H9 (cell line): ENCODE measurements at regions not wholly inside any gene's neighbourhood (a gene's known extent, or its start where the extent isn't known, plus 50 kb on each side); places are given as distances from the start of the nearest gene placed in this dataset.

Source experiments
- DNase-seq: peaks from one replicate; pipeline ENCODE4 v3.0.0-alpha.2; 2017
- H2AFZ ChIP-seq: one replicate; pipeline ENCODE4 v1.6.1; 2013; ENCODE audit warnings: mild to moderate bottlenecking, low read length, control low read depth, moderate library complexity
- H2AK5ac ChIP-seq: 2 replicates; pipeline ENCODE4 v1.6.1; 2013; ENCODE audit warnings: low read length, control low read depth, mixed read lengths; ENCODE audit not compliant: insufficient read length
- H2BK120ac ChIP-seq: one replicate; pipeline ENCODE4 v1.6.1; 2013; ENCODE audit warnings: low read depth, mild to moderate bottlenecking, low read length, control low read depth, inconsistent platforms; ENCODE audit not compliant: poor library complexity, severe bottlenecking
- H2BK12ac ChIP-seq: 2 replicates; pipeline ENCODE4 v1.6.1; 2013; ENCODE audit warnings: low read length, control low read depth, mixed read lengths, low read depth; ENCODE audit not compliant: insufficient read length
- H2BK15ac ChIP-seq: 2 replicates; pipeline ENCODE4 v1.6.1; 2013; ENCODE audit warnings: low read depth, low read length, control low read depth
- H2BK20ac ChIP-seq: one replicate; pipeline ENCODE4 v1.6.1; 2013; ENCODE audit warnings: low read depth, mild to moderate bottlenecking, low read length, control low read depth, inconsistent platforms; ENCODE audit not compliant: poor library complexity, severe bottlenecking
- H2BK5ac ChIP-seq: 2 replicates; pipeline ENCODE4 v1.6.1; 2013; ENCODE audit warnings: low read length, control low read depth, mixed read lengths; ENCODE audit not compliant: insufficient read length
- H3K14ac ChIP-seq: 2 replicates; pipeline ENCODE4 v1.6.1; 2013; ENCODE audit warnings: low read length, control low read depth; ENCODE audit not compliant: insufficient read depth
- H3K18ac ChIP-seq: 2 replicates; pipeline ENCODE4 v1.6.1; 2013; ENCODE audit warnings: low read depth, mild to moderate bottlenecking, mixed read lengths, low read length, control low read depth; ENCODE audit not compliant: insufficient read length
- H3K23ac ChIP-seq: 2 replicates; pipeline ENCODE4 v1.6.1; 2013; ENCODE audit warnings: low read length, control low read depth, mixed read lengths, low read depth; ENCODE audit not compliant: insufficient read length
- H3K23me2 ChIP-seq: 2 replicates; pipeline ENCODE4 v1.6.1; 2013; ENCODE audit warnings: low read depth, mild to moderate bottlenecking, mixed read lengths, low read length, control low read depth; ENCODE audit not compliant: insufficient read length, poor library complexity, severe bottlenecking
- H3K27ac ChIP-seq: 2 replicates; pipeline ENCODE4 v1.5.1; 2013; ENCODE audit warnings: low read length, control low read depth, mixed read lengths, low read depth; ENCODE audit not compliant: insufficient read length
- H3K27me3 ChIP-seq: 2 replicates; pipeline ENCODE4 v1.6.1; 2013; ENCODE audit warnings: low read length, control low read depth, inconsistent platforms; ENCODE audit not compliant: insufficient read depth
- H3K4ac ChIP-seq: 2 replicates; pipeline ENCODE4 v1.6.1; 2013; ENCODE audit warnings: low read depth, mild to moderate bottlenecking, control low read depth, inconsistent platforms, low read length, moderate library complexity
- H3K4me1 ChIP-seq: 2 replicates; pipeline ENCODE4 v1.6.1; 2013; ENCODE audit warnings: low read length, control low read depth, inconsistent platforms; ENCODE audit not compliant: insufficient read depth
- H3K4me2 ChIP-seq: 2 replicates; pipeline ENCODE4 v1.6.1; 2013; ENCODE audit warnings: low read length, control low read depth, mixed read lengths; ENCODE audit not compliant: insufficient read length, insufficient read depth
- H3K56ac ChIP-seq: 2 replicates; pipeline ENCODE4 v1.6.1; 2013; ENCODE audit warnings: low read depth, mild to moderate bottlenecking, mixed read lengths, low read length, control low read depth; ENCODE audit not compliant: insufficient read length
- H3K79me1 ChIP-seq: 2 replicates; pipeline ENCODE4 v1.6.1; 2013; ENCODE audit warnings: low read depth, mild to moderate bottlenecking, moderate library complexity, low read length, control low read depth, inconsistent platforms; ENCODE audit not compliant: insufficient read depth, poor library complexity, severe bottlenecking
- H3K79me2 ChIP-seq: 2 replicates; pipeline ENCODE4 v1.6.1; 2013; ENCODE audit warnings: low read length, control low read depth, inconsistent platforms; ENCODE audit not compliant: insufficient read depth
- H3K9ac ChIP-seq: 2 replicates; pipeline ENCODE4 v1.6.1; 2013; ENCODE audit warnings: low read length, control low read depth, mixed read lengths; ENCODE audit not compliant: insufficient read length; ENCODE audit errors: extremely low read depth
- H3K9me3 ChIP-seq: one replicate; pipeline ENCODE4 v1.6.1; 2013; ENCODE audit warnings: low read depth, low read length, inconsistent platforms; ENCODE audit not compliant: control insufficient read depth
- H3T11ph ChIP-seq: one replicate; pipeline ENCODE4 v1.6.1; 2013; ENCODE audit warnings: mild to moderate bottlenecking, low read length, control low read depth, inconsistent platforms
- H4K20me1 ChIP-seq: one replicate; pipeline ENCODE4 v1.6.1; 2013; ENCODE audit not compliant: control insufficient read depth, insufficient read length, insufficient read depth
- H4K5ac ChIP-seq: 2 replicates; pipeline ENCODE4 v1.6.1; 2013; ENCODE audit warnings: low read depth, mild to moderate bottlenecking, mixed read lengths, low read length, control low read depth; ENCODE audit not compliant: insufficient read length
- H4K8ac ChIP-seq: replicated peaks from 2 replicates; pipeline ENCODE4 v1.6.1; 2013; ENCODE audit warnings: low read length, control low read depth, mixed read lengths, low read depth; ENCODE audit not compliant: insufficient read length
- H4K91ac ChIP-seq: 2 replicates; pipeline ENCODE4 v1.6.1; 2013; ENCODE audit warnings: low read depth, mild to moderate bottlenecking, moderate library complexity, mixed read lengths, low read length, control low read depth; ENCODE audit not compliant: insufficient read length
- H3K27ac Mint-ChIP-seq, 3 experiments: 2 replicates in 2 of 3; 3 replicates in 1 of 3; pipeline ENCODE4 v1.8.0; 2020 to 2021; ENCODE audit warnings: mixed read lengths in 3 of 3, mild to moderate bottlenecking in 1 of 3, moderate library complexity in 1 of 3
- H3K27me3 Mint-ChIP-seq: 2 replicates; pipeline ENCODE4 v1.8.0; 2021; ENCODE audit warnings: low read depth, mild to moderate bottlenecking, moderate library complexity, mixed read lengths
- H3K36me3 Mint-ChIP-seq, 3 experiments: 2 replicates in 2 of 3; 3 replicates in 1 of 3; pipeline ENCODE4 v1.8.0; 2020 to 2021; ENCODE audit warnings: low read depth in 3 of 3, mixed read lengths in 3 of 3; ENCODE audit not compliant: insufficient read depth in 1 of 3
- H3K4me1 Mint-ChIP-seq, 2 experiments: 2 replicates each; pipeline ENCODE4 v1.8.0; 2020; ENCODE audit warnings: mixed read lengths in 2 of 2
- H3K4me3 Mint-ChIP-seq, 2 experiments: 2 replicates in 1 of 2; 3 replicates in 1 of 2; pipeline ENCODE4 v1.8.0; 2020 to 2021; ENCODE audit warnings: mild to moderate bottlenecking in 2 of 2, mixed read lengths in 2 of 2, moderate library complexity in 1 of 2
- H3K9me3 Mint-ChIP-seq, 2 experiments: 2 replicates in 1 of 2; 3 replicates in 1 of 2; pipeline ENCODE4 v1.8.0; 2020; ENCODE audit warnings: mild to moderate bottlenecking in 2 of 2, mixed read lengths in 2 of 2, moderate library complexity in 1 of 2
- CTCF ChIP-seq: fragments of 200-600 bp; sonication (generic); conservative IDR thresholded peaks from 3 replicates; pipeline ENCODE4 v1.8.0; 2021; ENCODE audit warnings: antibody characterized with exemption, mild to moderate bottlenecking
- WGBS: extraction: QIAGEN DNeasy Blood & Tissue Kit; methylation state at CpG from one replicate; pipeline ENCODE4 v1.1.7; 2013; ENCODE audit warnings: missing lambda C conversion rate, low lambda C conversion rate, mixed read lengths; ENCODE audit not compliant: insufficient read length; ENCODE audit errors: extremely low coverage; 5-methylcytosine and 5-hydroxymethylcytosine counted together

DNA sequence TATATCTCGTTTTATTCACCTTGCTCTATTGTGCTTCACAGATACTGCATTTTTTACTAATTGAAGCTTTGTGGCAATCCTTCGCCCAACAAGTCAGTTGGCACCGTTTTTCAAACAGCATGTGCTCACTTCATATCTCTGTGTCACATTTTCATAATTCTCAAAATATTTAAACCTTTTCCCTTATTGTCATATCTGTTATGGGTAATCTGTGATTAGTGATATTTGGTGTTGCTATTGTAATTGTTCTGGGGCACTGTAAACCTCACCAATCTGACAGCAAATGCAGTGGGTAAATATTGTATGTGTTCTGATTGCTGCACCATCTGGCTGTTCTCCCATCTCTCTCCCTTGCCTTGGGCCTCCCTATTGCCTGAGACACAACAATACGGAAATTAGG lies 191.3 kb downstream of the BTG1 start:
- no peak overlapping the region for H4K8ac ChIP-seq
- no peak overlapping the region for H3K9ac ChIP-seq
- TF ChIP-seq CTCF = no peak
- no peaks in the 10 kb centered on the region for H3K79me2 ChIP-seq
- H2BK120ac ChIP-seq = no peak overlapping the region
- H2BK15ac ChIP-seq = no peak overlapping the region
- H3T11ph ChIP-seq = no peak overlapping the region
- no peaks in the 10 kb centered on the region for H3K9me3 ChIP-seq
- H4K20me1 ChIP-seq = no peaks in the 10 kb centered on the region
- no peak for DNase-seq
- H2AFZ ChIP-seq = no peak overlapping the region
- Mint-ChIP-seq H3K27ac (no peak overlapping the region), H3K9me3 (no peaks in the 10 kb centered on the region), H3K27me3 (no peaks in the 10 kb centered on the region), H3K4me1 (no peaks in the 10 kb centered on the region), H3K36me3 (no peaks in the 10 kb centered on the region), H3K4me3 (no peak overlapping the region)
- no peaks in the 10 kb centered on the region for H3K79me1 ChIP-seq
- no peak overlapping the region for H4K5ac ChIP-seq
- no peak overlapping the region for H3K14ac ChIP-seq
- no peak overlapping the region for H3K27ac ChIP-seq
- H2BK12ac ChIP-seq = no peak overlapping the region
- H3K27me3 ChIP-seq = no peaks in the 10 kb centered on the region
- H3K23ac ChIP-seq = no peak overlapping the region
- H3K4ac ChIP-seq = no peak overlapping the region
- no peak overlapping the region for H2BK20ac ChIP-seq
- H4K91ac ChIP-seq = no peak overlapping the region
- no CpG with 5 or more reads among the region's 4 CpGs for WGBS
- no peak overlapping the region for H2BK5ac ChIP-seq
- no peaks in the 10 kb centered on the region; the same call in 1 of the 2 replicates for H3K4me1 ChIP-seq
- no peak overlapping the region for H2AK5ac ChIP-seq
- no peak overlapping the region for H3K18ac ChIP-seq
- no peak overlapping the region for H3K56ac ChIP-seq
- no peak overlapping the region for H3K4me2 ChIP-seq
- H3K23me2 ChIP-seq = no peaks in the 10 kb centered on the region
